ENCODE measurements at regions not wholly inside any gene's neighbourhood (a gene's known extent, or its start where the extent isn't known, plus 50 kb on each side); places are given as distances from the start of the nearest gene placed in this dataset.
"Not testable (repeated sequence)": the region's sequence is repeated elsewhere in the genome, so short reads cannot be mapped to it uniquely, and the experiment has no call there.

GRCh38 chr3:144549166-144549565 lies 577.5 kb downstream of the DIPK2A start:
- DNase-seq = no peak

- peak; percentile 6 to 52 for DNase-seq
Observed at GRCh38 chr3:144552346-144553057, 580.9 kb downstream of the DIPK2A start.

- DNase-seq = no peak
Observed at GRCh38 chr3:144553301-144553700, 581.7 kb downstream of the DIPK2A start.

- no peak for DNase-seq
Observed at GRCh38 chr3:144554889-144555288, 583.3 kb downstream of the DIPK2A start.

GRCh38 chr3:144556392-144556791 lies 584.8 kb downstream of the DIPK2A start:
- no peak for DNase-seq

- no peak for DNase-seq
Observed at GRCh38 chr3:144557515-144557914, 585.9 kb downstream of the DIPK2A start.

GRCh38 chr3:144564011-144564410 lies 592.4 kb downstream of the DIPK2A start:
- DNase-seq = no peak

GRCh38 chr3:144566320-144566719 lies 594.7 kb downstream of the DIPK2A start:
- no peak for DNase-seq

GRCh38 chr3:144569651-144570050 lies 598.0 kb downstream of the DIPK2A start:
- DNase-seq = no peak

- no peak for DNase-seq
Observed at GRCh38 chr3:144583871-144584270, 612.2 kb downstream of the DIPK2A start.

- no peak for DNase-seq
Observed at GRCh38 chr3:144585408-144585807, 613.8 kb downstream of the DIPK2A start.

GRCh38 chr3:144585953-144586352 lies 614.3 kb downstream of the DIPK2A start:
- DNase-seq = no peak

- no peak for DNase-seq
Observed at GRCh38 chr3:144586382-144586781, 614.8 kb downstream of the DIPK2A start.

- no peak for DNase-seq
Observed at GRCh38 chr3:144590854-144591253, 619.2 kb downstream of the DIPK2A start.

GRCh38 chr3:144593881-144594280 lies 622.3 kb downstream of the DIPK2A start:
- no peak for DNase-seq

GRCh38 chr3:144620236-144620635 lies 648.6 kb downstream of the DIPK2A start:
- DNase-seq = not testable (repeated sequence)

GRCh38 chr3:144622845-144623244 lies 651.2 kb downstream of the DIPK2A start:
- no peak for DNase-seq

- no peak for DNase-seq
Observed at GRCh38 chr3:144624656-144625055, 653.0 kb downstream of the DIPK2A start.

GRCh38 chr3:144626835-144627234 lies 655.2 kb downstream of the DIPK2A start:
- no peak for DNase-seq

GRCh38 chr3:144629381-144629780 lies 657.8 kb downstream of the DIPK2A start:
- DNase-seq = no peak

GRCh38 chr3:144636833-144637232 lies 665.2 kb downstream of the DIPK2A start:
- DNase-seq = no peak

GRCh38 chr3:144638009-144638408 lies 666.4 kb downstream of the DIPK2A start:
- DNase-seq = no peak

- DNase-seq = no peak
Observed at GRCh38 chr3:144643771-144644198, 672.2 kb downstream of the DIPK2A start.

GRCh38 chr3:144645300-144645699 lies 673.7 kb downstream of the DIPK2A start:
- DNase-seq = no peak

- DNase-seq = no peak
Observed at GRCh38 chr3:144650380-144650779, 678.8 kb downstream of the DIPK2A start.

Data from NCI-H1930 (cell line).